HG03457 (cell line): ENCODE measurements at regions not wholly inside any gene's neighbourhood (a gene's known extent, or its start where the extent isn't known, plus 50 kb on each side); places are given as distances from the start of the nearest gene placed in this dataset.
"Not testable (repeated sequence)": the region's sequence is repeated elsewhere in the genome, so short reads cannot be mapped to it uniquely, and the experiment has no call there.

ENCODE experiments used
- ATAC-seq: cut with Tn5 transposase; IDR thresholded peaks from one replicate; pipeline ENCODE4 v1.9.1; 2021; ENCODE audit warnings: moderate number of reproducible peaks; ENCODE audit not compliant: unreplicated experiment

GRCh38 chr22:23466351-23466750, 113.7 kb downstream of the IGLL1 start:
- ATAC-seq, result no peak

DNA sequence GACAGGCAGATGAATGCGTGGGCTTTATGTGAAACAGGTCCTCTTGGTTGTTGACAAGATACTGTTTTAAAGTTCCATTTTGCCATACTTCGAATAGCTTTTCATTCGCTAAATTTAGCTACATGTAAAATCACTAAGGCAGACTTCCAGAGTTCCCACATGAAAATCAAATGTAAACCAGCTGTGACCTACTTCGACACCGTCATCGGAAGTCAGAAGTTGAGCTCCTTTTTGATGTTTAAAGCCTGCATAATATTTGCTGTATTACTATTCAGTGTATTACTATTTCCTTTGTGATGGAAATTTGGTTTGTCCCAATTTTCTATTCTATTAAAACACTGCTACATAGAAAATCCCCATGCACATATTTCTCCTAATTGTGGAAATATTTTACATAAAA, 115.3 kb downstream of the IGLL1 start:
- not testable (repeated sequence) for ATAC-seq

DNA sequence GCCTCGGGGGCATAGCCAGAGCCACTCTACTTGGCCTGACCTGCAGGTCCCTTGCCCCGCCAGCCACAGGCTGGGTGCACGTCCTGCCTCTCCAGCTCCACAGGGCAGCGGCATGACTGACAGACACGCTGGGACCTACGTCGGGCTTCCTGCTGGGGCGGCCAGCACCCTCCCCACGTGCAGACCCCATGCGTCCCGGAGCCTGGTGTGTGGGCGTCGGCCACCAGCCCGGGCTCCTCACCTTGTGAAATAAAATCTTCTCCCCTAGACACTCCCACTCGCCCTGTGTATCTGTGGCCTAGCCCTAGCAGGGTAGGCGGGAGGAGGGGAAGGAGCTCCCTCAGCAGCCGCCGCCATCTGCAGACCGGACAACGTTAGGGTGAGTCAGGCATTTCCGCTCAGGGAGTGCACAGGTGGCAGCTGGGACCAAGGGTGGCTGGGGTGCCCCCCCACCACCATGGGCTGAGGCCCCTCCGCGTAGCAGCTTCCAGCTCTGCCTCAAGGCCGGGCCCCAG, 119.5 kb downstream of the IGLL1 start:
- ATAC-seq, result not testable (repeated sequence)

GRCh38 chr22:23459645-23460516, 120.2 kb downstream of the IGLL1 start:
- ATAC-seq, result not testable (repeated sequence)

DNA sequence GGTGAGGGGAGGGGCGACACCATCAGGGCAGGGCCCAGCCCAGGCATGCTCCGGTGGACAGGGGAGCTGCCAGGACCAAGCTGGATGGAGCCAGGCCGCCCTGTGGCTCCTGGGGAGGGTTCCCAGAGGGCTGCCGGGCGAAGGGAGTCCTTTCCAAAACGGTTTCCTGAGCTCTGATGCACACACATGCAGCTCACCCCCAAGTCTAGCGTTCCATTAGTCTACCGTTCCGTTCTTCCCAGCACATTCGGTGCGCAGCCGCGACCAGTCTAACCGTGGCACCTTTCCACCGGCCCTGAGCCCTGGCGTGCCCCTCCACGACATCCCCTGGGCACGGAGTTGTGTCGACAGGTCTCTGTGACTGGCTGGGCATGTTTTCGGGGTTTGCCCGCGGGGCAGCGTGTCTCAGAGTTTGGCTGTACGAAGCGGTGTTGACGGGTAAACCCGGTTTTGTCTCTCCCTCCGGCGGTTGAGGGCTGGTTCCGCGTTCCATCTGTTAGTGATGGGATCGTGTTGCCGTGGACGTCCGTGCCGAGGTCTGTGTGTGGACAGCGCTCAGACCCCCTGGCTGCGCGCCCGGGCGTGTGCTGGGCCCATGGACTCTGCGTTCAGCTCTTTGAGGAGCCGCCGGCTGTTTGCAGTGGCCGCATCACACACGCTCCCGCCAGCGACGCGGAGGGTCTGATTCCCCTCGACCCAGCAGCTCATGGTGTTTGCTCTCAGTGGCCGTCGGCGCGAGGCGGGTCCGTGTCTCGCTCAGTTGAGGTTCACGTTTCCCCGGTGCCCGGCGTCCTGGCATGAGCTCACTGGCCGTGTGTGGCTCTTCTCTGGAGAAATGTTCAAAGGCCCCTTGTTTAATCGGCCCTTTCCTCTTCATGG, 121.2 kb downstream of the IGLL1 start:
- ATAC-seq, result no peak

DNA sequence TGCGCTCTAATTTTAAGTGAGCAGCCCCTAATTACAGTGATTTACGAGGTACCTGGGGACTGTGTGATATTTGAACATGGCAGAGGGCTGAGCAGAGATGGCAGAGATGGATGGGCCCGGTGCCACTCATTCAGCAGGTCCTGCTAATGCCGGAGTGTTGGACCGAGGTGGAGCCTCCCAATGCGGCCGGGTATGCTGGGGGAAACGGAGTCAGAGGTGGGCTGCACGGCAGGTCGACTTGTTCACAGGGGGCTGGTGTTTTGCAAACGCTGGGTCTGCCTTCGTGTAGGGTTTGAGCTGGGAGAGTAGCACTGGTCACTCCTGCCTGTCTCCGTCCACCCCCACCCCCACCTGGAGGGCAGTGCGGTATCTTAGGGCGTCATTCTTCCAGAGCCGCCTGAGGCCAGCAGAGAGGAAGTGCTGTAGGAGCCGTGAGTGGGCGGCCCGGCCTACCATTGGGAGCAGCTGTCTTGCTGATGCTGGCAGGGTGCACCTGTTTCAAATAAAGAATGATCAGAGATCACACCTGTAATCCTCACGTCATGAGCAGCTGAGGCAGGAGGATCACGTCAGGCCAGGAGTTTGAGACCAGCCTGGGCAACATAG, 122.6 kb downstream of the IGLL1 start:
- no peak for ATAC-seq

DNA sequence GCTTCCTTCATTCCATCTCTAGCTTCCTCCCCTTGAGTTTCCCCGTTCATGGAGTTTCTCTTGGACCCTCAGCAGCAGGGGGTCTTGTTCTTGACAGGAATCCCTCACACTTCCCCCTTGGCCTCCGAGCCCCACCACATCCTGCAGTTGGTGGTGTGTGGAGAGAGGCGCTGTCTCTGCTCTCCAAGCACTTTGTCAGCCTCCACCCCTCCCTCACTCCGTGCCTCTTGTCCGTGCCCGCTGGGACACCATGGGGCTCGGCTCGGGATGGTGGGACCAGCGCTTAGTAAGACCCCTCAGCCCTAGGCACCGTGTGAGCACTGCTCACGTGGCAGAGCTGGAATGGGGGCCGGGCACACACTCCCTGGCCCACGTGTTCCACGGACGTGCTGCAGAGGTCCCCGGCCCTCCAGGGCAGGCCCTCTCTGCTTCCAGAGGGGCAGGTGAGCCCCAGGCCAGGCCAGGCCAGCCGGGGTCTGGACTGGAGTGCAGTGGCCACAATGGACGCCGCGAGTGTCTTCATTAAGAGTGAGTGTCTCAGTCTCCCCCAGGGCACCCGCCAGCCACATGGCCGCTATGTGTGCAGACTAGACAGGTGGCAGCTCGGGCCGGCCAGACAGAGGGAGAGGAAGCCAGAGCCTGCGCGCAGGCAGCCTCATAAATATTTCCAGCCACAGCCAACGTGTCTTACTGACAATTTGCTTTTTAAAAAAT, 123.3 kb downstream of the IGLL1 start:
- not testable (repeated sequence) for ATAC-seq

- ATAC-seq, result not testable (repeated sequence)
Observed at GRCh38 chr22:23454345-23454744, 125.7 kb downstream of the IGLL1 start.

- ATAC-seq, result no peak
Observed at GRCh38 chr22:23453277-23453676, 126.8 kb downstream of the IGLL1 start.

DNA sequence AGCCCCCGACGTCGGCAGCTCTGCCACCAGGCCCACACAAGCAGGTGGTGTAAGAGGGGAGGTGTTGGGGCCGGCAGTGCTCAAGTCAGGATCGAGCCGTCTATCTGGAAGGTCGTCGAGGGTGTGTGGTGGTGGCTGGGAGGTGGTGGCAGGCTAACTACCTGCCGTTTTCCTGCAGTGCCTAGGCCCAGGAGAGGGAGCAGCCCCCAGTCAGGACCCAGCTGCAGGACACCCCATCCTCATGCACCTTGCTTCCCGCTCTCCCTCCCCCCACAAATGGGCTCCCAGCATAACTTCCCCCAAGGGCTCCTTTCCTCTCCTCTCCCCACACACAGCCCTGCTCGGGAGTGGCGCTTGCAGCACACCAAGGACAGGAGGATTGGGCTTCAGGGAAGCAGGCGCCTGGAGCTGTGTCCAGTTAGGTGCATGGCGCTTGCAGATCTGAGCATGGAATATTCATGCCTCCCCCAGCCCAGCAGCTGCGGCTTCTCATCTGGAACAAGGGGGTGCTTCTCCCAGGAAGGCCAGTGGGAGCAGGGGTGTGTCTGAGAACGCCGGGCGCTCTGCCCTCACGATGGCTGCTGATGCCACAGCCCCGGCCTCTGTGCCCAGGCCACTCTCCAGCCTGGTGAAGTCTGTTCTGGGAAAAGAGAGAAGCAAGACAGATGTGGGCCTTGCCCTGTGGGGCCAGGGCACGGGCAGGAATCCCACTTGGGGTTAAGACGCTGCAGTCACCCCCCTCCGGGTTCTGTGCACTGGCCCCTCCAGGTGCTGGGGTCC, 127.7 kb downstream of the IGLL1 start:
- no peak for ATAC-seq

DNA sequence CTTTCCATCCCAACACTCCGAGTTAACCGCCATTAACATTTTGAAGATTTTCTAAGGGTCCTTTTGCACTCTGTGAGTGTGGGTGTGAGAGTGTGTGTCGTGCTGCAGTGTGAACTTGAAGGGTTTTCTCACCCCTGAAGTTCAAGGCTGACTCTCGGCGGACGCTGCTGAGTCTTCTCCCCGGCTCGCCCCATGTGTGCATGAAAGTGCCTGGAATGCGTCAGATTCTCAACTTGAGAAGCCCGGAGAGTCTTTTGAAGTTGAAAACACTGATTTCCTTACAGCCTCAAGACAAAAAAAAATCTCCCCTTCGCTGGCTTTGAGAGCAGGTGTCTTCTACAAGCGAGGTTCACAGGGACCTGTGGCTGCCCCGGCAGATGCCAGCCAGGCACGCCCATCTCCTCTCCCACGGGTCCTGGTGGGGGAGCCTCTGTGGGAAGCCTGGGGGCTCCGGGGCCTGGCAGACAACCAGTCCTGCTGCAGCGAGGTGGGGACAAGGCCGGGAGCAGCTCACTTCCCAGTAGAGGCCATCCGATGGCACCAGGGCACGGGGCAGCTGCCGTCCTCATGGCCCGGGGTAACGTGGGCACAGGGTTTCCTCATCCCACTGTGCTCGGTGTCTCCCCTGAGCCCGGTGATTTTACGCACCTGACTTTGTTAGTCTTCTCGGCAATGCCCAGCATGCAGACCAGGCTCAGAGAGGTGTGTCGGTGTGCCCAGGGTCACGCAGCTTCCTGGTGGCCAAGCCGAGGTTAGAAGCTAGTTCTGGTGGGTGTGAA, 128.4 kb downstream of the IGLL1 start:
- ATAC-seq, result not testable (repeated sequence)

GRCh38 chr22:23450821-23451220, 129.3 kb downstream of the IGLL1 start:
- not testable (repeated sequence) for ATAC-seq

- ATAC-seq, result no peak
Observed at GRCh38 chr22:23450434-23450795, 129.7 kb downstream of the IGLL1 start.

DNA sequence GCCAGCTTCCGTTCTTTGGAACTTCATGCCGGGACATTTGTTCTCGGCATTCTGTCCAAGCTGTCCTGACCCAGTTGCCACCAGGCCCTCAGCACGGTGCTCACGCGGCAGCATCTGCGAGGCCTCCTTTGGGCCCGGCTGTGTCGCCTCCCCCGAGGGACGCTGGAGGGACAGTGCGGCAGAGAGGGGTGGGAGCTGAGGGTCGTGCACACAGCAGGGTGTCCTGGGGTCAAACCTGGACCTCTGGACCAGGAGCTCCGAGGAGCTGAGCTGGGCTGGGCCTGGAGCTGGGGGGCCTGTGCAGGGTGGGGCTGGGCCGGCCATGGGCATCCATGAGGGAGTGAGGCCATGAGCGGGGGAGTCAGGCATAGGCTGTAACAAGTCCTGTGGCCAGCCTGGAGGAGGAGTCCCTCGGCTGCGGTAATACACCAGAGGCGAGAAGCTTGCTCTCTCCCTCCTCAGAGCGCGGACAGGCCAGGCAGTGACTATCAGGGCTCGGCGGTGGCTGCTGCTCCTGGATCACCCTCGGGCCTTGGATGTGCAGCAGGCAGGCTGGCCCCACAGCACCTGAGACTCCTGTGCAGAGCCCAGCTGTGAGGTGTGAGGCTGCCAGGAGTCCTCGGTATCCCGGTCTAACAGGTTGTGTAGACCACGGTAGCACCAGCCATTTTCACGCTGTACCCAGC, 130.2 kb downstream of the IGLL1 start:
- ATAC-seq, result not testable (repeated sequence)

DNA sequence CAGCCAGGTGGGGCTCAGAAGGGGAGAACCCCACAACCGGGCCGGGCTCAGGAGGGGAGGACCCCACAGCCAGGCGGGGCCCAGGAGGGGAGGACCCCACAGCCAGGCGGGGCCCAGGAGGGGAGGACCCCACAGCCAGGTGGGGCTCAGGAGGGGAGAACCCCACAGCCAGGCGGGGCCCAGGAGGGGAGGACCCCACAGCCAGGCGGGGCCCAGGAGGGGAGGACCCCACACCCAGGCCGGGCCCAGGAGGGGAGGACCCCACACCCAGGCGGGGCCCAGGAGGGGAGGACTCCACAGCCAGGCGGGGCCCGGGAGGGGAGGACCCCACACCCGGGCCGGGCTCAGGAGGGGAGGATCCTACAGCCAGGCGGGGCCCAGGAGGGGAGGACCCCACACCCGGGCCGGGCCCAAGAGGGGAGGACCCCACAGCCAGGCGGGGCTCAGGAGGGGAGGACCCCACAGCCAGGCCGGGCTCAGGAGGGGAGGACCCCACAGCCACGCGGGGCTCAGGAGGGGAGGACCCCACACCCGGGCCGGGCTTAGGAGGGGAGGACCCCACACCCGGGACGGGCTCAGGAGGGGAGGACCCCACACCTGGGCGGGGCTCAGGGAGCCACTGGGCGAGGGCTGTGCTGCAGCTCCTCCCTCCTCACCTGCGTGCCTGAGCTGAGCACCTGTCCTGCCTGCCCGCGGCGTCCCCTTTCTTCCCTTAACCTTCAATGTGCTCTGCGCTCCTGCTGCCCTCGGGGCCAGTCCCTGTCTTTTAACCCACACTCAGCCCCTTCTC, 131.4 kb downstream of the IGLL1 start:
- ATAC-seq, result not testable (repeated sequence)

GRCh38 chr22:23446796-23447350, 133.2 kb downstream of the IGLL1 start:
- no peak for ATAC-seq

DNA sequence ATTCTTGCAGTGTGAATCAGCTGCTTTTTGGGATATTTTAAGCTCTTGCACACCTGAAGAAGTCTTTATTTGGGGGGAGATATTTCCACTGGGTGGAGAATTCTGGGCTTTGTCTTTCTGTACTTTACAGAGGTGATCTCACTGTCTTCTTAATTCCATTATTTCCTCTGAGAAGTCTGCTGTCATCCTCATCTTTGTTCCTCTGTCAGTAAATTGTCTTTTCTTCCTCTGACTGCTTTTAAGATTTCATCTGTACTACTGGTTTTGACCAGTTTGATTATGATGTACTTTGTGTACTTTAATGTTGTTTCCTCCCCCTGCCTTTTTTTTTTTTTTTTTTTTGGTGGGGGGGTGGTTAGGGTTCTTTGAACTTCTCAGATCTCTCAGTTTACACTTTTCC, 133.9 kb downstream of the IGLL1 start:
- ATAC-seq, result not testable (repeated sequence)
